ENCODE measurements at regions not wholly inside any gene's neighbourhood (a gene's known extent, or its start where the extent isn't known, plus 50 kb on each side); places are given as distances from the start of the nearest gene placed in this dataset.

- no peak overlapping the region for H3K27ac Mint-ChIP-seq
- no peaks in the 10 kb centered on the region for H3K27me3 ChIP-seq (ENCODE audit: insufficient read depth)
- no peak overlapping the region for H3K27ac ChIP-seq (ENCODE audit: low read depth)
- H3K79me2 ChIP-seq (replicated peaks; ENCODE audit: insufficient read depth) = no peaks in the 10 kb centered on the region
- TF ChIP-seq JUNB (IDR thresholded peaks at IDR 0.05; ENCODE audit: unreplicated experiment) = no peak
- no peak overlapping the region for H3K4me3 ChIP-seq
- H3K36me3 ChIP-seq (ENCODE audit: insufficient read depth) = no peaks in the 10 kb centered on the region
- no peaks in the 10 kb centered on the region for H3F3A ChIP-seq (replicated peaks; ENCODE audit: low read depth)
- H3K9me3 Mint-ChIP-seq = no peaks in the 10 kb centered on the region
- no peak for DNase-seq (ENCODE audit: low spot score)
- H3K36me3 Mint-ChIP-seq (ENCODE audit: low read depth) = no peaks in the 10 kb centered on the region
- no peak overlapping the region for H3K4me2 ChIP-seq
- H3K9me2 ChIP-seq (ENCODE audit: insufficient read depth) = no peaks in the 10 kb centered on the region
- H3K4me3 Mint-ChIP-seq = no peak overlapping the region
- peaks cover 9% of the 10 kb centered on the region; the same call in 2 of the 3 replicates for H3K4me1 Mint-ChIP-seq
- no peak for ATAC-seq
- H4K20me1 ChIP-seq (replicated peaks; ENCODE audit: insufficient read depth) = no peaks in the 10 kb centered on the region
- H3K4me1 ChIP-seq (ENCODE audit: insufficient read depth) = no peaks in the 10 kb centered on the region
- H3K27me3 Mint-ChIP-seq (ENCODE audit: insufficient read depth, low read depth, poor library complexity) = no peaks in the 10 kb centered on the region
- H2AFZ ChIP-seq = no peak overlapping the region
These were observed 990.3 kb downstream of the CDH8 start for GRCh38 chr16:61045931-61046330.

GRCh38 chr16:61042737-61043136, 993.5 kb downstream of the CDH8 start:
- H3K27ac Mint-ChIP-seq = no peak overlapping the region
- no peak overlapping the region for H3K27ac ChIP-seq (ENCODE audit: low read depth)
- H3K9me3 Mint-ChIP-seq = no peaks in the 10 kb centered on the region
- H3K79me2 ChIP-seq (replicated peaks; ENCODE audit: insufficient read depth) = no peaks in the 10 kb centered on the region
- H3K27me3 Mint-ChIP-seq (ENCODE audit: insufficient read depth, low read depth, poor library complexity) = no peaks in the 10 kb centered on the region
- H2AFZ ChIP-seq = no peak overlapping the region
- no peaks in the 10 kb centered on the region for H3K27me3 ChIP-seq (ENCODE audit: insufficient read depth)
- no peak overlapping the region for H3K4me2 ChIP-seq
- peaks cover 3% of the 10 kb centered on the region; the same call in 1 of the 3 replicates for H3K4me1 Mint-ChIP-seq
- no peaks in the 10 kb centered on the region for H3K36me3 Mint-ChIP-seq (ENCODE audit: low read depth)
- DNase-seq (ENCODE audit: low spot score) (peak; percentile 66), ATAC-seq (peak; percentile 71)
- no peak overlapping the region for H3K4me3 Mint-ChIP-seq
- TF ChIP-seq CTCF (conservative IDR thresholded peaks at IDR 0.05; ENCODE audit: low read depth in 2 of 2) (no peak), REST (IDR thresholded peaks at IDR 0.05; ENCODE audit: unreplicated experiment) (peak; percentile 86)
- H3K9me2 ChIP-seq (ENCODE audit: insufficient read depth) = no peaks in the 10 kb centered on the region
- H3K4me3 ChIP-seq = no peak overlapping the region
- H3F3A ChIP-seq (replicated peaks; ENCODE audit: low read depth) = no peaks in the 10 kb centered on the region
- no peaks in the 10 kb centered on the region for H4K20me1 ChIP-seq (replicated peaks; ENCODE audit: insufficient read depth)
- no peaks in the 10 kb centered on the region for H3K4me1 ChIP-seq (ENCODE audit: insufficient read depth)
- no peaks in the 10 kb centered on the region for H3K36me3 ChIP-seq (ENCODE audit: insufficient read depth)

GRCh38 chr16:61030616-61031015, 1005.6 kb downstream of the CDH8 start:
- H3K27me3 ChIP-seq (ENCODE audit: insufficient read depth) = no peaks in the 10 kb centered on the region
- H2AFZ ChIP-seq = no peak overlapping the region
- no peaks in the 10 kb centered on the region for H4K20me1 ChIP-seq (replicated peaks; ENCODE audit: insufficient read depth)
- peaks cover 3% of the 10 kb centered on the region; the same call in 2 of the 3 replicates for H3K9me3 Mint-ChIP-seq
- ATAC-seq = no peak
- H3K9me2 ChIP-seq (ENCODE audit: insufficient read depth) = no peaks in the 10 kb centered on the region
- no peaks in the 10 kb centered on the region for H3K4me1 Mint-ChIP-seq
- H3K36me3 ChIP-seq (ENCODE audit: insufficient read depth) = no peaks in the 10 kb centered on the region
- H3K4me2 ChIP-seq = no peak overlapping the region
- no peak overlapping the region for H3K4me3 Mint-ChIP-seq
- no peaks in the 10 kb centered on the region for H3F3A ChIP-seq (replicated peaks; ENCODE audit: low read depth)
- H3K27me3 Mint-ChIP-seq (ENCODE audit: insufficient read depth, low read depth, poor library complexity) = no peaks in the 10 kb centered on the region
- H3K27ac Mint-ChIP-seq = no peak overlapping the region
- H3K36me3 Mint-ChIP-seq (ENCODE audit: low read depth) = no peaks in the 10 kb centered on the region
- no peak overlapping the region for H3K4me3 ChIP-seq
- no peaks in the 10 kb centered on the region for H3K4me1 ChIP-seq (ENCODE audit: insufficient read depth)
- no peaks in the 10 kb centered on the region for H3K79me2 ChIP-seq (replicated peaks; ENCODE audit: insufficient read depth)
- no peak overlapping the region for H3K27ac ChIP-seq (ENCODE audit: low read depth)
- DNase-seq (ENCODE audit: low spot score) = no peak
- TF ChIP-seq EZH2phosphoT487 (IDR thresholded peaks at IDR 0.05; ENCODE audit: unreplicated experiment) (no peak), STAT1 (IDR thresholded peaks at IDR 0.05; ENCODE audit: unreplicated experiment) (no peak), ZNF462 (CRISPR knock-in tag; IDR thresholded peaks at IDR 0.05) (no peak)
